Right lobe of liver (tissue), 6 donors: ENCODE measurements at regions not wholly inside any gene's neighbourhood (a gene's known extent, or its start where the extent isn't known, plus 50 kb on each side); places are given as distances from the start of the nearest gene placed in this dataset.

ENCODE experiments used
- ATAC-seq, 4 donors: fragments of 200-7000 bp; cut with Tn5 transposase; one replicate each; pipeline ENCODE4 v1.9.1; 2020; ENCODE audit warnings: mild to moderate bottlenecking in 4 of 4, moderate library complexity in 4 of 4
- DNase-seq, 3 donors: peaks; one replicate each; pipeline ENCODE4 v3.0.0-alpha.2; 2020
- H3K27ac ChIP-seq, 3 donors: fragments of 200-600 bp; one replicate each; pipeline ENCODE4 v1.8.0; 2022
- H3K27me3 ChIP-seq, 2 donors: fragments of 200-600 bp; one replicate each; pipeline ENCODE4 v1.8.0; 2022
- H3K36me3 ChIP-seq, 4 donors: fragments of 200-600 bp; sonication (generic) in 1 of 4; one replicate each; pipeline versions ENCODE4 v1.5.1 to v1.8.0; 2017 to 2022; ENCODE audit warnings: control low read depth in 1 of 4
- H3K4me1 ChIP-seq, 4 donors: fragments of 200-600 bp; sonication (generic) in 1 of 4; one replicate each; pipeline versions ENCODE4 v1.5.1 to v1.8.0; 2017 to 2022; ENCODE audit warnings: control low read depth in 1 of 4
- H3K4me3 ChIP-seq, 3 donors: fragments of 200-600 bp; one replicate each; pipeline ENCODE4 v1.8.0; 2022
- H3K9me3 ChIP-seq, 4 donors: fragments of 200-600 bp; sonication (generic) in 1 of 4; one replicate each; pipeline versions ENCODE4 v1.5.1 to v1.8.0; 2017 to 2022; ENCODE audit warnings: control low read depth in 1 of 4
- POLR2A ChIP-seq: fragments of 450-650 bp; IDR thresholded peaks from one replicate; pipeline ENCODE4 v1.6.1; 2017; ENCODE audit warnings: antibody characterized with exemption, mild to moderate bottlenecking
- WGBS: methylation state at CpG from one replicate; pipeline ENCODE4 v1.1.6; 2018; ENCODE audit warnings: low coverage, low lambda C conversion rate; ENCODE audit not compliant: insufficient coverage; ENCODE audit errors: missing lambda C conversion rate; 5-methylcytosine and 5-hydroxymethylcytosine counted together
- intact Hi-C, 2 donors: fragments of 100-400 bp; cut with DNase I; formaldehyde crosslinking; loops; one replicate each; pipeline versions ENCODE4 v1.11.2 to v1.14.1; 2022
- TF ChIP-seq, protein P1 (sequence below), 4 donors: fragments of 200-600 bp in 3 of 4; fragments of 450-650 bp in 1 of 4; IDR thresholded peaks; one replicate each; pipeline versions ENCODE4 v1.5.1 to v1.8.0; 2016 to 2022; ENCODE audit warnings: antibody characterized with exemption in 4 of 4, mild to moderate bottlenecking in 2 of 4
- donor health status: DM: no; HTN: yes; CAD: no.
- donor health status: DM: no; HTN: no; CAD: no.
- donor health status: DM: no; HTN: no; CAD: no.
- donor health status: DM: no; HTN: yes; CAD: no.
- donor health status: DM: no; HTN: yes; CAD: no.

DNA sequence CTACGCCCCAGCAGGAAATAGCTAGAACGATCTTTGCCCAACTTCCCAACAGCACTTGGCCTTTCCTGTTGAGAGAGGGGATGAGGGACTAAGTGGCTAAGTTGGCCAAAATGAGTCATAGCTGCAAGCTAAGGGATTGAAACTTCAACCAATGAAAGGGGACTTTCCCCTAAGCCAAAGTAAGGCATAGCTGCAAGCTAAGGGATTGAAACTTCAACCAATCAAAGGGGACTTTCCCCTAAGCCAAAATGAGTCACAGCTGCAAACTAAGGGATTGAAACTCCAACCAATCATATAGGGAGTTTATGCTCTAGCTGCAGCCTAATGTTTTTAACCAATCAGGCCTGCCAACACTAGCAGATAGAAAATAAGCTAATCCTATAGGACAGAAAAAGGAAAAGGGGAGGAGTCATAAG lies 100.5 kb upstream of the SSTR1 start:
- TF ChIP-seq POLR2A, result no peak
- TF ChIP-seq, protein P1, sequence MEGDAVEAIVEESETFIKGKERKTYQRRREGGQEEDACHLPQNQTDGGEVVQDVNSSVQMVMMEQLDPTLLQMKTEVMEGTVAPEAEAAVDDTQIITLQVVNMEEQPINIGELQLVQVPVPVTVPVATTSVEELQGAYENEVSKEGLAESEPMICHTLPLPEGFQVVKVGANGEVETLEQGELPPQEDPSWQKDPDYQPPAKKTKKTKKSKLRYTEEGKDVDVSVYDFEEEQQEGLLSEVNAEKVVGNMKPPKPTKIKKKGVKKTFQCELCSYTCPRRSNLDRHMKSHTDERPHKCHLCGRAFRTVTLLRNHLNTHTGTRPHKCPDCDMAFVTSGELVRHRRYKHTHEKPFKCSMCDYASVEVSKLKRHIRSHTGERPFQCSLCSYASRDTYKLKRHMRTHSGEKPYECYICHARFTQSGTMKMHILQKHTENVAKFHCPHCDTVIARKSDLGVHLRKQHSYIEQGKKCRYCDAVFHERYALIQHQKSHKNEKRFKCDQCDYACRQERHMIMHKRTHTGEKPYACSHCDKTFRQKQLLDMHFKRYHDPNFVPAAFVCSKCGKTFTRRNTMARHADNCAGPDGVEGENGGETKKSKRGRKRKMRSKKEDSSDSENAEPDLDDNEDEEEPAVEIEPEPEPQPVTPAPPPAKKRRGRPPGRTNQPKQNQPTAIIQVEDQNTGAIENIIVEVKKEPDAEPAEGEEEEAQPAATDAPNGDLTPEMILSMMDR (IDR thresholded peaks at IDR 0.05), result no peak
- WGBS, result 71% methylated on average over 1 of the region's 2 CpGs
- Histone ChIP-seq H3K4me1 (no peaks in the 10 kb centered on the region), H3K9me3 (no peaks in the 10 kb centered on the region), H3K27ac (no peak overlapping the region), H3K4me3 (no peak overlapping the region), H3K27me3 (no peaks in the 10 kb centered on the region), H3K36me3 (no peaks in the 10 kb centered on the region)
- DNase-seq, result no peak
- ATAC-seq, result no peak
- intact Hi-C loops, result no loop called here

DNA sequence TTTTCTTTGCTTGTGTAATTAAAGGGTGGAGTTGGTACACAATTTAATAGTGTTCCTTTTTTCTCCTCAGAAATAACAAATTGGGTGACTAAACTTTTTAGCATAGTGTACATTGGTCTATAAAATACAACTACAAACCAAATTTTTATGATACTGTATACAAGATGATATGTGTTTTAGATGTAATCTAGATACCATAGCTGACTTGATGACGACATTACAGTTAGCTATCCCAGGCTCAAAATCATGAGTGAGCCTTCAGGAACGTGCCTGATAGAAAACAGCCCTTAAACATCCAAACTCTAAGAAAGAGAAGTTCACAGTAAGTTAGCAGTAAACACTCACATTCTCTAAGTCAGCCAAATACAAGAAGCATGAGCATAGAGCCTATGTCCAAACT lies 99.0 kb upstream of the SSTR1 start:
- ATAC-seq (no peak), DNase-seq (no peak)
- H3K27me3 ChIP-seq, result no peaks in the 10 kb centered on the region
- no peaks in the 10 kb centered on the region for H3K4me1 ChIP-seq
- no peak overlapping the region for H3K4me3 ChIP-seq
- WGBS, result 50% methylated on average over 2 of the region's 2 CpGs
- H3K36me3 ChIP-seq, result no peaks in the 10 kb centered on the region
- intact Hi-C loops, result no loop called here
- no peaks in the 10 kb centered on the region for H3K9me3 ChIP-seq
- no peak for TF ChIP-seq POLR2A
- TF ChIP-seq, protein P1 (IDR thresholded peaks at IDR 0.05), result no peak
- no peak overlapping the region for H3K27ac ChIP-seq

- Histone ChIP-seq H3K4me3 (no peak overlapping the region), H3K9me3 (no peaks in the 10 kb centered on the region), H3K27me3 (no peaks in the 10 kb centered on the region), H3K27ac (no peak overlapping the region), H3K4me1 (no peaks in the 10 kb centered on the region), H3K36me3 (no peaks in the 10 kb centered on the region)
- no peak for ATAC-seq
- no peak for DNase-seq
- 67% methylated on average over 1 of the region's 1 CpG for WGBS
- intact Hi-C loops, result no loop called here
- no peak for TF ChIP-seq POLR2A
- TF ChIP-seq, protein P1 (IDR thresholded peaks at IDR 0.05), result no peak
These were observed 97.4 kb upstream of the SSTR1 start for GRCh38 chr14:38110258-38110657.

- WGBS, result 84% methylated on average over 2 of the region's 2 CpGs
- H3K4me3 ChIP-seq, result no peak overlapping the region
- no peaks in the 10 kb centered on the region for H3K27me3 ChIP-seq
- H3K27ac ChIP-seq, result no peak overlapping the region
- DNase-seq, result no peak
- H3K9me3 ChIP-seq, result no peaks in the 10 kb centered on the region
- no peaks in the 10 kb centered on the region for H3K4me1 ChIP-seq
- no peaks in the 10 kb centered on the region for H3K36me3 ChIP-seq
- intact Hi-C loops, result no loop called here
- ATAC-seq, result no peak
- TF ChIP-seq POLR2A, result no peak
- TF ChIP-seq, protein P1 (IDR thresholded peaks at IDR 0.05), result no peak
These were observed 96.7 kb upstream of the SSTR1 start for GRCh38 chr14:38111046-38111445.

DNA sequence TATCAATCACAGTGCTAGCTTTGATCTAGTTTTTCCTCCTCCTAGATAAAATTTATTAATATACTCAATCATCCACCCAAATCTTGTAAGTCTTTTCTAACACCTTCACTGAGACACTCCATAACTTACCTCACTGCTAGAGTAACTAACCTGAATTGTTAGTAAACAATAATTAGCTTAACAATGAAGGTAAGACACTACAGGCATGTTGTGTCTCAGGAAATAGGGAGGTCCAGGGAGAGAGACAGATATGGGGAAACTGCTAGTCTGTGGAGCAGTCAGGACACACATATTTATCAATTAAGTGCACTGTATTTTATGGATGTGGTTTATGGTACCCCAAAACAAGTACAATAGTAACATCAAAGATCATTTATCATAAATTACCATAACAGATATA lies 94.2 kb upstream of the SSTR1 start:
- H3K27me3 ChIP-seq, result no peaks in the 10 kb centered on the region
- ATAC-seq (no peak), DNase-seq (no peak)
- no peaks in the 10 kb centered on the region for H3K9me3 ChIP-seq
- intact Hi-C loops, result no loop called here
- TF ChIP-seq POLR2A, result no peak
- TF ChIP-seq, protein P1 (IDR thresholded peaks at IDR 0.05), result no peak
- no peak overlapping the region for H3K27ac ChIP-seq
- H3K36me3 ChIP-seq, result no peaks in the 10 kb centered on the region
- H3K4me1 ChIP-seq, result no peaks in the 10 kb centered on the region
- no peak overlapping the region for H3K4me3 ChIP-seq
